ENCODE measurements at regions not wholly inside any gene's neighbourhood (a gene's known extent, or its start where the extent isn't known, plus 50 kb on each side); places are given as distances from the start of the nearest gene placed in this dataset.

DNA sequence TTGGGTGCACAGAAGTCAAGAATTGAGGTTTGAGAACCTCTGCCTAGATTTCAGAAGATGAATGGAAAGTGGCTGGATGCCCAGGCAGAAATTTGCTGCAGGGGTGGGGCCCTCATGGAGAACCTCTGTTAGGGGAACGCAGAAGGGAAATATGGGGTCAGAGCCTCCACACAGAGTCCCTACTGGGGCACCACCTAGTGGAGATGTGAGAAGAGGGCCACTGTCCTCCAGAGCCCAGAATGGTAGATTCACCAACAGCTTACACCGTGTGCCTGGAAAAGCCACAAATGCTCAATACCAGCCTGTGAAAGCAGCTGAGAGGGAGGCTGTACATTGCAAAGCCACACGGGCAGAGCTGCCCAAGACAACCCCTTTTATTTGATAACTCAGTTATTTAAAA is 383.5 kb downstream of the TLE4 start:
- DNase-seq, result peak; percentile 44
- TF ChIP-seq, protein P1, sequence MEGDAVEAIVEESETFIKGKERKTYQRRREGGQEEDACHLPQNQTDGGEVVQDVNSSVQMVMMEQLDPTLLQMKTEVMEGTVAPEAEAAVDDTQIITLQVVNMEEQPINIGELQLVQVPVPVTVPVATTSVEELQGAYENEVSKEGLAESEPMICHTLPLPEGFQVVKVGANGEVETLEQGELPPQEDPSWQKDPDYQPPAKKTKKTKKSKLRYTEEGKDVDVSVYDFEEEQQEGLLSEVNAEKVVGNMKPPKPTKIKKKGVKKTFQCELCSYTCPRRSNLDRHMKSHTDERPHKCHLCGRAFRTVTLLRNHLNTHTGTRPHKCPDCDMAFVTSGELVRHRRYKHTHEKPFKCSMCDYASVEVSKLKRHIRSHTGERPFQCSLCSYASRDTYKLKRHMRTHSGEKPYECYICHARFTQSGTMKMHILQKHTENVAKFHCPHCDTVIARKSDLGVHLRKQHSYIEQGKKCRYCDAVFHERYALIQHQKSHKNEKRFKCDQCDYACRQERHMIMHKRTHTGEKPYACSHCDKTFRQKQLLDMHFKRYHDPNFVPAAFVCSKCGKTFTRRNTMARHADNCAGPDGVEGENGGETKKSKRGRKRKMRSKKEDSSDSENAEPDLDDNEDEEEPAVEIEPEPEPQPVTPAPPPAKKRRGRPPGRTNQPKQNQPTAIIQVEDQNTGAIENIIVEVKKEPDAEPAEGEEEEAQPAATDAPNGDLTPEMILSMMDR (IDR thresholded peaks at IDR 0.05; ENCODE audit: low read depth, low read length), result peak; percentile 56; the same call in 1 of the 2 replicates
- H3K27ac ChIP-seq, result no peak overlapping the region
- no peaks in the 10 kb centered on the region for H3K9me3 ChIP-seq (ENCODE audit: severe bottlenecking)
- no peak overlapping the region for H3K4me3 ChIP-seq (ENCODE audit: low read depth, low read length)
- H3K27me3 ChIP-seq (ENCODE audit: insufficient read depth, low read depth, severe bottlenecking), result no peaks in the 10 kb centered on the region
- no peaks in the 10 kb centered on the region for H3K36me3 ChIP-seq

DNA sequence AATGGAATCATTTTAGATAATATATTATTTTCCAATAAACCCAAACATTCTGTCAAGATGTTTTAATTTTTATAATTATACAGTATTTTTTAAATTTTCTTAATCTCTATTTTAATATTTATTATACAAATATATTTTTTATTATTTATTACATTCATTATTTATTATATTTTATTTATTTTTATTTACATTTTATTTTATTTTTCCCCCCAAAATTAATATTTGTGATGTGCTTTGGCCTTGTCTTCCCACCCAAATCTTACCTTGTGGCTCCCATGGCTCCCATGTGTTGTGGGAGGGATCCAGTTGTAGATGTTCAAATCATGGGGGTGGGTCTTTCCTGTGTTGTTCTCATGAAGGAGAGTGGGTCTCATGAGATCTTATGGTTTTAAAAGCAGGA is 382.1 kb downstream of the TLE4 start:
- H3K27me3 ChIP-seq (ENCODE audit: insufficient read depth, low read depth, severe bottlenecking), result no peaks in the 10 kb centered on the region
- TF ChIP-seq, protein P1 (IDR thresholded peaks at IDR 0.05; ENCODE audit: low read depth, low read length), result no peak

DNA sequence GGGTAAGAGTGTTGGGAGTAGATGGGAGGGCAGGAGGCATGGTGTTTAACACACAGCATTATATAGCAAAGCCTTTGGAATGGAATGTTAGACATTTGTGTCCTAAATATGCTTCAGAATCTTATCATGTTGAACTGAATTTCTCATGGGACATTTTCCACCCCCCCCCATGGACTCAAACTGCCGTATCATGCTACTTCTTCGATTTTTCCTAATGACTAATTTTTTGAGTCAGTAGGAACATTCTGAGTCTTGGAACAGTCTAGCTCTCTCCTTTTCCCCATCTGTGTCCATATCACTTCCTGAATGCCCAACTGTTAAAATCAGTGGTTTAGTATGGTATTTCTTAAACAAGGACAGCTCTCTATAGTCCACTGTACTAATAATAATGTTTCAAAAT is 380.6 kb downstream of the TLE4 start:
- Histone ChIP-seq H3K27ac (no peak overlapping the region), H3K9me3 (ENCODE audit: severe bottlenecking) (no peaks in the 10 kb centered on the region), H3K27me3 (ENCODE audit: insufficient read depth, low read depth, severe bottlenecking) (no peaks in the 10 kb centered on the region), H3K4me3 (ENCODE audit: low read depth, low read length) (no peak overlapping the region), H3K36me3 (no peaks in the 10 kb centered on the region)
- TF ChIP-seq, protein P1 (IDR thresholded peaks at IDR 0.05; ENCODE audit: low read depth, low read length), result no peak
- DNase-seq, result no peak

More for the DNA sequence above, 382.1 kb downstream of the TLE4 start:
- H3K27ac ChIP-seq, result no peak overlapping the region
- H3K9me3 ChIP-seq (ENCODE audit: severe bottlenecking), result no peaks in the 10 kb centered on the region
- no peak overlapping the region for H3K4me3 ChIP-seq (ENCODE audit: low read depth, low read length)
- no peaks in the 10 kb centered on the region for H3K36me3 ChIP-seq
- no peak for DNase-seq

DNA sequence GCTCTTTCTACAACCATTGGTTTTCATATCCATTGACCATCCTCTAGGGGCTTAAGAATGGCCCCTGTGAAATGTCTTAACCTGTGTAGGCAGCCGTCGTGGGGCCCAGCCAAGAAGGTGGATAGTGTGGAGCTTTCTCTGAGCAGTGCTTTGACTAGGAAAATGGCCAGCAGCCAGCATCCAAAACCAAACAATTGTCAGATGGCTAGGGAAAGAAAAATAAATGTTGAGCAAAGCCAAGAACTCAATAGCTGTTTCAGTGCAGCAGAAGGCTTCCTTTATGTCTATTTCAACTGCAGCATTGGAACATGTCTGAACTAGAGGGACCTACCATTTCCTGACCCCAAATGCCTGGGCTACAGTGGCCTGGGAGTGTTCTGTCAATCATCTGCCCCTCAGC is 374.9 kb downstream of the TLE4 start:
- DNase-seq, result no peak
- TF ChIP-seq, protein P1 (IDR thresholded peaks at IDR 0.05; ENCODE audit: low read depth, low read length), result no peak
- Histone ChIP-seq H3K9me3 (ENCODE audit: severe bottlenecking) (no peaks in the 10 kb centered on the region), H3K27ac (no peak overlapping the region), H3K27me3 (ENCODE audit: insufficient read depth, low read depth, severe bottlenecking) (no peaks in the 10 kb centered on the region), H3K4me3 (ENCODE audit: low read depth, low read length) (no peak overlapping the region), H3K36me3 (no peaks in the 10 kb centered on the region)

DNA sequence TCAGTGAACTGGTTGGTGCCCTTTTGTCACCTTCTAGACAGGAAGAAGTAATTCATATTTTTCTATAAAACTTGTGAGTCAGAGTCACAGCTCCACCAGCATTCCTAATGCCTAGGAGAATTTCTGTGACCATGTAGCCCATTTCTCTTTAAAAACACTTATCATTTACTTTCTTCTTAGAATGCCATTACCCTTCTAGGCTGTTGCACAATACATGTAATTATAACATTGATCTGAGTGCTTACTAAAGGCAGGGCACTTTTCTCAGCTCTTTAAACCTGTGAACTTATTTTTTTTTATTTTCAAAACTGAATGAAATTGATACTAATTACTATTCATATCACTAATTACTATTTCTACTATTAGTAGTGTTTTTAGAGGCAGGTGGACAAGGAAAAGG is 373.7 kb downstream of the TLE4 start:
- H3K4me3 ChIP-seq (ENCODE audit: low read depth, low read length), result no peak overlapping the region

DNA sequence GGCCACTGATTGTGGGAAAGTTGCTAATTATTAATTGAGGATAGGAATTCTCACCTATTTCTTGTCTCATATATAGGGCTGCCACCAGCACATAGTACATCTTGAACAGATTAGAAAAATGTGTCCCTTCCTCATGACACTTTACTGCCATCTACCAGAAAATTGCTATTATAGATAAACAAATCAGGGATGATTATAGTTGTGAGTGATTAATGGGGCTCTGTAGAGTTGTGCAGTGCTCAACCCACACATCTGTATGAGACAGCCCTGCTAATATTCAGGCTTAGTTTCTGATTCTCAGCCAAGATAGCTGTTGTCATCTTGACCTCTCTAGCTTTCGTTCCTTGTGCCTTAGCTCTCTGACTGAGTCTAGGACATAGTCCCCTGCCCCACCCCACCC is 373.3 kb downstream of the TLE4 start:
- Histone ChIP-seq H3K9me3 (ENCODE audit: severe bottlenecking) (no peaks in the 10 kb centered on the region), H3K4me3 (ENCODE audit: low read depth, low read length) (no peak overlapping the region), H3K36me3 (no peaks in the 10 kb centered on the region), H3K27me3 (ENCODE audit: insufficient read depth, low read depth, severe bottlenecking) (no peaks in the 10 kb centered on the region), H3K27ac (no peak overlapping the region)
- TF ChIP-seq, protein P1 (IDR thresholded peaks at IDR 0.05; ENCODE audit: low read depth, low read length), result no peak
- no peak for DNase-seq

More for the DNA sequence above, 373.7 kb downstream of the TLE4 start:
- TF ChIP-seq, protein P1 (IDR thresholded peaks at IDR 0.05; ENCODE audit: low read depth, low read length), result no peak
- no peak overlapping the region for H3K27ac ChIP-seq
- no peak for DNase-seq
- H3K27me3 ChIP-seq (ENCODE audit: insufficient read depth, low read depth, severe bottlenecking), result no peaks in the 10 kb centered on the region
- H3K36me3 ChIP-seq, result no peaks in the 10 kb centered on the region
- H3K9me3 ChIP-seq (ENCODE audit: severe bottlenecking), result no peaks in the 10 kb centered on the region

Data from WERI-Rb-1 (cell line).